WTC11 (cell line): ENCODE measurements at regions not wholly inside any gene's neighbourhood (a gene's known extent, or its start where the extent isn't known, plus 50 kb on each side); places are given as distances from the start of the nearest gene placed in this dataset.

Experiments used
- ZBTB21 ChIP-seq: sonication (generic); formaldehyde crosslinking; IDR thresholded peaks from 2 replicates; pipeline ENCODE4 v1.8.1; 2023; ENCODE audit warnings: mild to moderate bottlenecking, missing genetic modification reagents, borderline replicate concordance
- ZNF317 ChIP-seq: sonication (generic); formaldehyde crosslinking; IDR thresholded peaks from 2 replicates; pipeline ENCODE4 v1.8.1; 2023; ENCODE audit warnings: low read depth, mild to moderate bottlenecking, moderate library complexity, missing genetic modification reagents, borderline replicate concordance
- TF ChIP-seq, protein P1 (sequence below): sonication (generic); formaldehyde crosslinking; IDR thresholded peaks from 2 replicates; pipeline ENCODE4 v1.8.0; 2022; ENCODE audit warnings: mild to moderate bottlenecking, missing genetic modification reagents
- TF ChIP-seq, protein P2 (sequence below): sonication (generic); formaldehyde crosslinking; IDR thresholded peaks from 2 replicates; pipeline ENCODE4 v1.8.0; 2023; ENCODE audit warnings: mild to moderate bottlenecking, missing genetic modification reagents
- TF ChIP-seq, protein P3 (sequence below): fragments of 200-600 bp; IDR thresholded peaks from 2 replicates; pipeline ENCODE4 v1.8.0; 2022; ENCODE audit warnings: antibody characterized with exemption
- TF ChIP-seq, protein P4 (sequence below): sonication (generic); formaldehyde crosslinking; IDR thresholded peaks from 2 replicates; pipeline ENCODE4 v1.8.1; 2022; ENCODE audit warnings: low read depth, missing genetic modification reagents, borderline replicate concordance
- TF ChIP-seq, protein P5 (sequence below): sonication (generic); formaldehyde crosslinking; IDR thresholded peaks from 2 replicates; pipeline ENCODE4 v1.8.1; 2022; ENCODE audit warnings: mild to moderate bottlenecking, missing genetic modification reagents, moderate library complexity, borderline replicate concordance

DNA sequence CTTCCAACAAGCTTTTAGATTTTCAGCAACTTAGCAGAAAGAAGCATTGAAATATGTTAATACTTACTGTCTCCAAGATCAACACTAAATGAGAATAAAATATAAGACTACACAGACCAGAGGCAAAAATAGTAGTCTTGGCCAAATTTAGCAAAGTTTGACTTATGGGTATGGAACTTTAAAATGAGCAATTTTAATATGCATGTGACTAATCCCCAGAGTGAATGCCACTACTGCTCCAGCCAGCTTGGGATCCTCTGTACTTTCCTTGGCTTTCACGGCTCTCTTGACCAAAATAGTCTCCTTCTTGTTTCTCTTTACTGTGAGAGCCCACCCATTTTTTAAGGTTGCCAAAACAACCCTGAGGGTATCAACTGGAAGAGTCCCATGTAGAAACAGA lies 148.0 kb upstream of the GRIA1 start:
- TF ChIP-seq, protein P1, sequence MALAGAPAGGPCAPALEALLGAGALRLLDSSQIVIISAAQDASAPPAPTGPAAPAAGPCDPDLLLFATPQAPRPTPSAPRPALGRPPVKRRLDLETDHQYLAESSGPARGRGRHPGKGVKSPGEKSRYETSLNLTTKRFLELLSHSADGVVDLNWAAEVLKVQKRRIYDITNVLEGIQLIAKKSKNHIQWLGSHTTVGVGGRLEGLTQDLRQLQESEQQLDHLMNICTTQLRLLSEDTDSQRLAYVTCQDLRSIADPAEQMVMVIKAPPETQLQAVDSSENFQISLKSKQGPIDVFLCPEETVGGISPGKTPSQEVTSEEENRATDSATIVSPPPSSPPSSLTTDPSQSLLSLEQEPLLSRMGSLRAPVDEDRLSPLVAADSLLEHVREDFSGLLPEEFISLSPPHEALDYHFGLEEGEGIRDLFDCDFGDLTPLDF = no peak
- TF ChIP-seq ZBTB21 (no peak), ZNF317 (CRISPR knock-in tag) (no peak)
- TF ChIP-seq, protein P2, sequence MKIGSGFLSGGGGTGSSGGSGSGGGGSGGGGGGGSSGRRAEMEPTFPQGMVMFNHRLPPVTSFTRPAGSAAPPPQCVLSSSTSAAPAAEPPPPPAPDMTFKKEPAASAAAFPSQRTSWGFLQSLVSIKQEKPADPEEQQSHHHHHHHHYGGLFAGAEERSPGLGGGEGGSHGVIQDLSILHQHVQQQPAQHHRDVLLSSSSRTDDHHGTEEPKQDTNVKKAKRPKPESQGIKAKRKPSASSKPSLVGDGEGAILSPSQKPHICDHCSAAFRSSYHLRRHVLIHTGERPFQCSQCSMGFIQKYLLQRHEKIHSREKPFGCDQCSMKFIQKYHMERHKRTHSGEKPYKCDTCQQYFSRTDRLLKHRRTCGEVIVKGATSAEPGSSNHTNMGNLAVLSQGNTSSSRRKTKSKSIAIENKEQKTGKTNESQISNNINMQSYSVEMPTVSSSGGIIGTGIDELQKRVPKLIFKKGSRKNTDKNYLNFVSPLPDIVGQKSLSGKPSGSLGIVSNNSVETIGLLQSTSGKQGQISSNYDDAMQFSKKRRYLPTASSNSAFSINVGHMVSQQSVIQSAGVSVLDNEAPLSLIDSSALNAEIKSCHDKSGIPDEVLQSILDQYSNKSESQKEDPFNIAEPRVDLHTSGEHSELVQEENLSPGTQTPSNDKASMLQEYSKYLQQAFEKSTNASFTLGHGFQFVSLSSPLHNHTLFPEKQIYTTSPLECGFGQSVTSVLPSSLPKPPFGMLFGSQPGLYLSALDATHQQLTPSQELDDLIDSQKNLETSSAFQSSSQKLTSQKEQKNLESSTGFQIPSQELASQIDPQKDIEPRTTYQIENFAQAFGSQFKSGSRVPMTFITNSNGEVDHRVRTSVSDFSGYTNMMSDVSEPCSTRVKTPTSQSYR (CRISPR knock-in tag) = no peak
- TF ChIP-seq, protein P3, sequence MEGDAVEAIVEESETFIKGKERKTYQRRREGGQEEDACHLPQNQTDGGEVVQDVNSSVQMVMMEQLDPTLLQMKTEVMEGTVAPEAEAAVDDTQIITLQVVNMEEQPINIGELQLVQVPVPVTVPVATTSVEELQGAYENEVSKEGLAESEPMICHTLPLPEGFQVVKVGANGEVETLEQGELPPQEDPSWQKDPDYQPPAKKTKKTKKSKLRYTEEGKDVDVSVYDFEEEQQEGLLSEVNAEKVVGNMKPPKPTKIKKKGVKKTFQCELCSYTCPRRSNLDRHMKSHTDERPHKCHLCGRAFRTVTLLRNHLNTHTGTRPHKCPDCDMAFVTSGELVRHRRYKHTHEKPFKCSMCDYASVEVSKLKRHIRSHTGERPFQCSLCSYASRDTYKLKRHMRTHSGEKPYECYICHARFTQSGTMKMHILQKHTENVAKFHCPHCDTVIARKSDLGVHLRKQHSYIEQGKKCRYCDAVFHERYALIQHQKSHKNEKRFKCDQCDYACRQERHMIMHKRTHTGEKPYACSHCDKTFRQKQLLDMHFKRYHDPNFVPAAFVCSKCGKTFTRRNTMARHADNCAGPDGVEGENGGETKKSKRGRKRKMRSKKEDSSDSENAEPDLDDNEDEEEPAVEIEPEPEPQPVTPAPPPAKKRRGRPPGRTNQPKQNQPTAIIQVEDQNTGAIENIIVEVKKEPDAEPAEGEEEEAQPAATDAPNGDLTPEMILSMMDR = no peak
- TF ChIP-seq, protein P4, sequence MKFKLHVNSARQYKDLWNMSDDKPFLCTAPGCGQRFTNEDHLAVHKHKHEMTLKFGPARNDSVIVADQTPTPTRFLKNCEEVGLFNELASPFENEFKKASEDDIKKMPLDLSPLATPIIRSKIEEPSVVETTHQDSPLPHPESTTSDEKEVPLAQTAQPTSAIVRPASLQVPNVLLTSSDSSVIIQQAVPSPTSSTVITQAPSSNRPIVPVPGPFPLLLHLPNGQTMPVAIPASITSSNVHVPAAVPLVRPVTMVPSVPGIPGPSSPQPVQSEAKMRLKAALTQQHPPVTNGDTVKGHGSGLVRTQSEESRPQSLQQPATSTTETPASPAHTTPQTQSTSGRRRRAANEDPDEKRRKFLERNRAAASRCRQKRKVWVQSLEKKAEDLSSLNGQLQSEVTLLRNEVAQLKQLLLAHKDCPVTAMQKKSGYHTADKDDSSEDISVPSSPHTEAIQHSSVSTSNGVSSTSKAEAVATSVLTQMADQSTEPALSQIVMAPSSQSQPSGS (CRISPR knock-in tag) = no peak
- TF ChIP-seq, protein P5, sequence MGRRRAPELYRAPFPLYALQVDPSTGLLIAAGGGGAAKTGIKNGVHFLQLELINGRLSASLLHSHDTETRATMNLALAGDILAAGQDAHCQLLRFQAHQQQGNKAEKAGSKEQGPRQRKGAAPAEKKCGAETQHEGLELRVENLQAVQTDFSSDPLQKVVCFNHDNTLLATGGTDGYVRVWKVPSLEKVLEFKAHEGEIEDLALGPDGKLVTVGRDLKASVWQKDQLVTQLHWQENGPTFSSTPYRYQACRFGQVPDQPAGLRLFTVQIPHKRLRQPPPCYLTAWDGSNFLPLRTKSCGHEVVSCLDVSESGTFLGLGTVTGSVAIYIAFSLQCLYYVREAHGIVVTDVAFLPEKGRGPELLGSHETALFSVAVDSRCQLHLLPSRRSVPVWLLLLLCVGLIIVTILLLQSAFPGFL (CRISPR knock-in tag) = no peak
